ENCODE measurements at regions not wholly inside any gene's neighbourhood (a gene's known extent, or its start where the extent isn't known, plus 50 kb on each side); places are given as distances from the start of the nearest gene placed in this dataset.

GRCh38 chr21:15560383-15561056, 169.3 kb upstream of the USP25 start:
- no peak overlapping the region for H3K27ac ChIP-seq
- no peaks in the 10 kb centered on the region for H3K27me3 ChIP-seq (ENCODE audit: insufficient read depth, low read depth, severe bottlenecking)
- DNase-seq, result no peak
- H3K4me3 ChIP-seq (ENCODE audit: low read depth, low read length), result no peak overlapping the region
- TF ChIP-seq CTCF (IDR thresholded peaks at IDR 0.05; ENCODE audit: low read depth, low read length), result no peak
- no peaks in the 10 kb centered on the region for H3K36me3 ChIP-seq
- no peaks in the 10 kb centered on the region for H3K9me3 ChIP-seq (ENCODE audit: severe bottlenecking)

- no peak for TF ChIP-seq CTCF (IDR thresholded peaks at IDR 0.05; ENCODE audit: low read depth, low read length)
- H3K27me3 ChIP-seq (ENCODE audit: insufficient read depth, low read depth, severe bottlenecking), result no peaks in the 10 kb centered on the region
- H3K9me3 ChIP-seq (ENCODE audit: severe bottlenecking), result no peaks in the 10 kb centered on the region
- DNase-seq, result no peak
- no peak overlapping the region for H3K27ac ChIP-seq
- H3K36me3 ChIP-seq, result no peaks in the 10 kb centered on the region
- no peak overlapping the region for H3K4me3 ChIP-seq (ENCODE audit: low read depth, low read length)
These were observed 167.0 kb upstream of the USP25 start for GRCh38 chr21:15562748-15563147.

GRCh38 chr21:15564907-15565306, 164.9 kb upstream of the USP25 start:
- H3K27me3 ChIP-seq (ENCODE audit: insufficient read depth, low read depth, severe bottlenecking), result no peaks in the 10 kb centered on the region
- TF ChIP-seq CTCF (IDR thresholded peaks at IDR 0.05; ENCODE audit: low read depth, low read length), result no peak
- H3K4me3 ChIP-seq (ENCODE audit: low read depth, low read length), result no peak overlapping the region
- no peak overlapping the region for H3K27ac ChIP-seq
- no peak for DNase-seq
- no peaks in the 10 kb centered on the region for H3K36me3 ChIP-seq
- no peaks in the 10 kb centered on the region for H3K9me3 ChIP-seq (ENCODE audit: severe bottlenecking)

GRCh38 chr21:15566703-15567102, 163.1 kb upstream of the USP25 start:
- H3K9me3 ChIP-seq (ENCODE audit: severe bottlenecking), result no peaks in the 10 kb centered on the region
- H3K27me3 ChIP-seq (ENCODE audit: insufficient read depth, low read depth, severe bottlenecking), result no peaks in the 10 kb centered on the region
- H3K27ac ChIP-seq, result no peak overlapping the region
- no peak overlapping the region for H3K4me3 ChIP-seq (ENCODE audit: low read depth, low read length)
- no peak for TF ChIP-seq CTCF (IDR thresholded peaks at IDR 0.05; ENCODE audit: low read depth, low read length)
- H3K36me3 ChIP-seq, result no peaks in the 10 kb centered on the region
- no peak for DNase-seq

- Histone ChIP-seq H3K9me3 (ENCODE audit: severe bottlenecking) (no peaks in the 10 kb centered on the region), H3K27ac (no peak overlapping the region), H3K4me3 (ENCODE audit: low read depth, low read length) (no peak overlapping the region), H3K36me3 (no peaks in the 10 kb centered on the region), H3K27me3 (ENCODE audit: insufficient read depth, low read depth, severe bottlenecking) (no peaks in the 10 kb centered on the region)
- DNase-seq, result no peak
- no peak for TF ChIP-seq CTCF (IDR thresholded peaks at IDR 0.05; ENCODE audit: low read depth, low read length)
These were observed 162.6 kb upstream of the USP25 start for GRCh38 chr21:15567191-15567590.

GRCh38 chr21:15568516-15568915, 161.3 kb upstream of the USP25 start:
- no peak for TF ChIP-seq CTCF (IDR thresholded peaks at IDR 0.05; ENCODE audit: low read depth, low read length)
- H3K9me3 ChIP-seq (ENCODE audit: severe bottlenecking), result no peaks in the 10 kb centered on the region
- H3K27ac ChIP-seq, result no peak overlapping the region
- DNase-seq, result no peak
- no peaks in the 10 kb centered on the region for H3K27me3 ChIP-seq (ENCODE audit: insufficient read depth, low read depth, severe bottlenecking)
- no peak overlapping the region for H3K4me3 ChIP-seq (ENCODE audit: low read depth, low read length)
- no peaks in the 10 kb centered on the region for H3K36me3 ChIP-seq

Data from WERI-Rb-1 (cell line).